ENCODE measurements at regions not wholly inside any gene's neighbourhood (a gene's known extent, or its start where the extent isn't known, plus 50 kb on each side); places are given as distances from the start of the nearest gene placed in this dataset.

- Histone ChIP-seq H4K20me1 (ENCODE audit: insufficient read depth, low read length) (no peaks in the 10 kb centered on the region), H2BK5ac (ENCODE audit: low read depth, low read length, poor library complexity, severe bottlenecking) (no peak overlapping the region), H3K36me3 (ENCODE audit: control insufficient read depth, insufficient read depth, low read length) (no peaks in the 10 kb centered on the region), H3K4me2 (ENCODE audit: low read depth, low read length) (no peak overlapping the region), H3K27ac (ENCODE audit: insufficient read depth, low read length) (no peak overlapping the region), H2AK9ac (replicated peaks; ENCODE audit: low read depth, low read length, poor library complexity) (no peak overlapping the region), H3K4me1 (ENCODE audit: control insufficient read depth, insufficient read depth, low read length) (no peaks in the 10 kb centered on the region), H3K18ac (ENCODE audit: low read depth, low read length) (no peak overlapping the region), H4K91ac (ENCODE audit: insufficient read depth, low read depth, low read length) (no peak overlapping the region), H2BK15ac (ENCODE audit: low read depth, low read length) (no peak overlapping the region), H3K4ac (ENCODE audit: low read depth, low read length) (no peak overlapping the region), H3K14ac (replicated peaks; ENCODE audit: low read depth, low read length) (no peak overlapping the region), H3K56ac (ENCODE audit: extremely low read depth, insufficient read depth, low read length) (no peak overlapping the region), H4K8ac (ENCODE audit: low read depth in 2 of 2, low read length in 2 of 2) (no peak overlapping the region), H2BK20ac (ENCODE audit: low read depth, low read length) (no peak overlapping the region), H3K23ac (ENCODE audit: low read depth, low read length) (no peak overlapping the region), H3K4me3 (ENCODE audit: insufficient read depth, low read depth, low read length) (no peak overlapping the region), H2BK120ac (ENCODE audit: low read depth, low read length) (no peak overlapping the region), H2AFZ (replicated peaks; ENCODE audit: low read length, poor library complexity) (no peak overlapping the region), H3K9ac (ENCODE audit: low read depth, low read length) (no peak overlapping the region), H2AK5ac (ENCODE audit: low read depth, low read length) (no peak overlapping the region), H3K9me3 (ENCODE audit: control insufficient read depth, insufficient read depth, low read length) (peaks cover 1% of the 10 kb centered on the region; the same call in 1 of the 2 replicates), H4K5ac (ENCODE audit: low read depth, low read length) (no peak overlapping the region), H3K9me1 (ENCODE audit: insufficient read depth, low read length) (no peaks in the 10 kb centered on the region), H3K79me1 (ENCODE audit: low read depth in 1 of 2, low read length in 2 of 2) (no peaks in the 10 kb centered on the region), H3K27me3 (ENCODE audit: control insufficient read depth, insufficient read depth, low read length) (no peaks in the 10 kb centered on the region)
- ChIA-PET CTCF (no interaction called here), POLR2A (ENCODE audit: unreplicated experiment) (no interaction called here)
- ATAC-seq (ENCODE audit: low read depth): no peak
- dilution Hi-C loops (cut with HindIII; ENCODE audit: low sequenced_read_pairs, unreplicated experiment) (no loop called here), in situ Hi-C loops (cut with MboI; ENCODE audit: low sequenced_read_pairs) (no loop called here), intact Hi-C loops (cut with micrococcal nuclease) (no loop called here)
- TF ChIP-seq NFE2L2 (IDR thresholded peaks at IDR 0.05; ENCODE audit: low read depth, low read length) (no peak), MXI1 (IDR thresholded peaks at IDR 0.05; ENCODE audit: borderline replicate concordance, low read depth, low read length) (no peak), MAZ (IDR thresholded peaks at IDR 0.05; ENCODE audit: borderline replicate concordance, low read depth, low read length) (no peak), CTCF (conservative IDR thresholded peaks at IDR 0.05; ENCODE audit: low read depth, low read length) (no peak), RFX5 (IDR thresholded peaks at IDR 0.05; ENCODE audit: low read depth, low read length) (no peak), SMC3 (IDR thresholded peaks at IDR 0.05; ENCODE audit: low read depth, low read length) (no peak), CEBPB (IDR thresholded peaks at IDR 0.05; ENCODE audit: low read depth, low read length) (no peak), MAFK (IDR thresholded peaks at IDR 0.05; ENCODE audit: low read depth, low read length) (no peak), RCOR1 (IDR thresholded peaks at IDR 0.05; ENCODE audit: insufficient replicate concordance, low read length) (no peak), BHLHE40 (IDR thresholded peaks at IDR 0.05; ENCODE audit: low read depth, low read length) (no peak), CHD1 (IDR thresholded peaks at IDR 0.05; ENCODE audit: low read depth, low read length) (no peak), RAD21 (IDR thresholded peaks at IDR 0.05; ENCODE audit: low read length) (no peak), POLR2A (IDR thresholded peaks at IDR 0.05; ENCODE audit: low read depth, low read length) (no peak), USF2 (IDR thresholded peaks at IDR 0.05; ENCODE audit: low read depth, low read length) (no peak), ELK1 (IDR thresholded peaks at IDR 0.05; ENCODE audit: borderline replicate concordance, low read depth, low read length) (no peak), FOS (IDR thresholded peaks at IDR 0.05; ENCODE audit: low read depth, low read length) (no peak)
- BruUV-seq (replicated peaks): no TSS peak
- no CpG with 5 or more reads among the region's 3 CpGs for WGBS, 2 experiments (ENCODE audit: extremely low coverage in 2 of 2, insufficient read length in 1 of 2)
- DNase-seq: no peak
Measured at GRCh38 chr9:29740518-29740917, 2167.2 kb upstream of the C9orf72 start.
